GM12872 (cell line): ENCODE measurements at regions not wholly inside any gene's neighbourhood (a gene's known extent, or its start where the extent isn't known, plus 50 kb on each side); places are given as distances from the start of the nearest gene placed in this dataset.

Experiments
- CTCF ChIP-seq: IDR thresholded peaks from 3 replicates; pipeline ENCODE4 v1.5.1; 2011; ENCODE audit warnings: low read depth, mild to moderate bottlenecking, low read length, moderate library complexity; ENCODE audit not compliant: insufficient read depth

GRCh38 chr4:22196551-22196950 lies 248.0 kb upstream of the KCNIP4 start:
- no peak for TF ChIP-seq CTCF

- no peak for TF ChIP-seq CTCF
These were observed 243.5 kb upstream of the KCNIP4 start for GRCh38 chr4:22192084-22192511.

DNA sequence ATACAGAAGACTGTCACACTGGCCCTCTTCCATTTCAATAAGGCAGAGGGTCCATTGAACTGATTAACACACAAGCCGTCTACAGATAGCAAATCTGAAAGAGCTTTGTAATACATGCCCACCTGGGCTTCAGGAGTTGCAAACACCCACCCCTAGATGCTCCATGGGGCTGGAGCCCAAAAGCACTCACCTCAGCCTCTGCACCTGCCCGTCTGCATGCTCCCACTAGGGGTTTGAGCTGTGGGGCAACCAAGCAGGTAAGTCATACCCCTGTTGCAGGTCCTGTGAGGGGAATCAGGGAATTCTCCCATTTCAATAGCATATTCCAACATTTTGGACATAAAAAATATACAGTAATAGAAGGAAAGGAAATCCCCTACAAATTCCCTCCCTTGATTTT lies 243.0 kb upstream of the KCNIP4 start:
- no peak for TF ChIP-seq CTCF

GRCh38 chr4:22190855-22191254 lies 242.3 kb upstream of the KCNIP4 start:
- no peak for TF ChIP-seq CTCF

- no peak for TF ChIP-seq CTCF
These were observed 238.7 kb upstream of the KCNIP4 start for GRCh38 chr4:22187203-22187820.

DNA sequence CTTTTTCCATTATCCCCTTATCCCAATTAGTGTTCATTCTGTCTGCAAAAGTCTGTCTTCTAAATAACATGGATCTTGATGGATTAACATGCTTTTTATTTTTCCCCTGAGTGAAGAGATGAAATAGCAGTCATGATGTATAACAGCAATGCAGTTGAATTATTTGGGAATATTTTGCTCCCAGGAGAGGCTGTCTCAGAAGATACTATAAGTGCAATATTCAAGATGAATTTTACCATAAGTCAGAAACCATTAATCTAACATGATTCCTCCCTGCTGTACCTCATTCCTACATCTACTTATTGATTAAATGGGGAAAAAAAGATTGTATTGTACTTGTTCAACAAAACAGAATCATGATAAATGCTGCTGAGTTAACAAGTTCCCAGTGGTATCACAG lies 233.2 kb upstream of the KCNIP4 start:
- TF ChIP-seq CTCF, result no peak

GRCh38 chr4:22179124-22179874 lies 230.7 kb upstream of the KCNIP4 start:
- TF ChIP-seq CTCF, result no peak
